G401.6 (cell line): ENCODE measurements at regions not wholly inside any gene's neighbourhood (a gene's known extent, or its start where the extent isn't known, plus 50 kb on each side); places are given as distances from the start of the nearest gene placed in this dataset.
"Not testable (repeated sequence)": the region's sequence is repeated elsewhere in the genome, so short reads cannot be mapped to it uniquely, and the experiment has no call there.

Source experiments
- FAIRE-seq: peaks from 2 replicates; lab custom pipeline; 2012; peaks lifted over from hg19 to GRCh38; lab: Jason Lieb, UNC

GRCh38 chr2:52115750-52116149 lies 1083.8 kb upstream of the NRXN1 start:
- no peak for FAIRE-seq

DNA sequence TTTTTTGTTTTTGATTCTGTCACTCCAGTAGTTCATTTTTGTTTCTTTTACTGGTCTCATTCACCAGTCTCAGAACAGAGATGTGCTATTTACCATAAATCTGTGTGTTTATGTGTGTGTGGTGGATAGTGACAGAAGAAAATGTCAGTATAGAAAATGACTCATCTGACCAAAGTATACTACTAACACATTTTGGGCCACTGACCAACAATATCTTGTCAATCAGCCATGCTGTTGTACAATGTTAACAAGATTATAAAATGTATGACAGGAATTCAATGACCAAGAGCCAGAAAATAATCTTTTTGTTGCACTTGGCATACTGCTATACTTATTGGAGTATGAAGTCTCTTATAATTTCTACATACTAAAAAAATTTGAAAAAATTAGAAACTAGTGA lies 1081.4 kb upstream of the NRXN1 start:
- no peak for FAIRE-seq

DNA sequence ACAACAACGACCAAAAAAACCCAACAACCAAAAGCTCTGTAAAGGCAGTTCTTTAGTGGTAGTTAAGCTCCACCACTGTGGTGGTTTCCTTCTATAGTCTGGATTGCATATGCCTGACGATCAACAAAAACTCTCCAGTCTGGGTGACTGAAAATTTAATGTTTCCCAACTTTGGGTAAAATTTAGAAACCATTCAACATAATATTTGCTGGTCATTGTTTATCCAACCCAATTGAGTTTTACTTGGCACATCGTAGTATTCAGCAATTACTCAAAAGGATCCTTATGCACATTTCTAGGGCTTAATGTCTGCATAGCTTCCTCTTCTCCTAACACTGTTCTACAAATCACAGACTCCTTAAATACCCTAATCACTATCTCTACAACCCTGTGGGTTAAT lies 1080.2 kb upstream of the NRXN1 start:
- no peak for FAIRE-seq

DNA sequence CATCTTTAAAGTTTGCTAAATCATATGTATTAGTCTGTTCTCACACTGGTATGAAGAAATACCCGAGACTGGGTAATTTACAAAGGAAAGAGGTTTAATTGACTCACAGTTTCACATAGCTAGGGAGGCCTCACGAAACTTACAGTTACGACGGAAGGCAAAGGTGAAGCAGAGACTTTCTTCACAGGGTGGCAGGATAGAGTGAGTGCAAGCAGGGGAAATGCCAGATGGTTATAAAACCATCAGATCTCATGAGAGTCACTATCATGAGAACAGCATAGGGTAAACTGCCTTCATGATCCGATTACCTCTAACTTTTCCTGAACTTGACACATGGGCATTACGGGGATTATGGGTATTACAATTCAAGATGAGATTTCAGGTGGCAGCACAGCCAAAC lies 1075.2 kb upstream of the NRXN1 start:
- FAIRE-seq, result no peak

DNA sequence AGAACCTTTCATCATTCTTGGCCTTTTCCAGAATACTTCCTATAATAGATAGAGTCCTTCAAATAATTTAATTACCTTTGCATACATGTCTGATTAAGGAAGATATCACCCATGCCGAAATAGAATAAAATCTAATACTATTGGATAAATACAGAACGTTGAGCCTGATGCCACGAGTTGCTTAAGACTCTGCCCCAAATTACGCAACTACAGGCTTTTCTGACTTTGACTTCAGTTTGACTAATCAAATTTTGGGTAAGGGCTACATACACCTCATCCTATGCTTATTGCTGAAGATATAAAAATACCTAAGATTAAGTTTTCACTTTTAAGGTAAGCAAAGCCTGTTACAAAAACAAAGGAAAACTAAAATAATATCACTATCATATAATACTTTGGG lies 1065.1 kb upstream of the NRXN1 start:
- no peak for FAIRE-seq

DNA sequence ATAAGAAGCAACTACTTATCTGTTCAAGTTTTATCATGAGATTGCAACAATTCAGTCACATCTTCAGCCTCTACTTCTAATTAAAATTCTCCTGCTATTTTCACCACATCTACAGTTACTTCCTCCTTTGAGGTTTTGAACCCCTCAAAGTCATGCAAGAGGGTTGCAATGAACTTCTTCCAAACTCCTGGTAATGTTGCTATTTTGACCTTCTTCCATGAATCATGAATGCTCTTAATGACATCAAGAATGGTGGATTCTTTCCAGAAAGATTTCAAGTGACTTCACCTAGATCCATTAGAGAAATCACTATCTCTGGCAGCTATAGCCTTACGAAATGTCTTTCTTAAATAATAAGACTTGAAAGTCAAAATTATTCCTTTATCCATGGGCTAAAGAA lies 1052.8 kb upstream of the NRXN1 start:
- no peak for FAIRE-seq

DNA sequence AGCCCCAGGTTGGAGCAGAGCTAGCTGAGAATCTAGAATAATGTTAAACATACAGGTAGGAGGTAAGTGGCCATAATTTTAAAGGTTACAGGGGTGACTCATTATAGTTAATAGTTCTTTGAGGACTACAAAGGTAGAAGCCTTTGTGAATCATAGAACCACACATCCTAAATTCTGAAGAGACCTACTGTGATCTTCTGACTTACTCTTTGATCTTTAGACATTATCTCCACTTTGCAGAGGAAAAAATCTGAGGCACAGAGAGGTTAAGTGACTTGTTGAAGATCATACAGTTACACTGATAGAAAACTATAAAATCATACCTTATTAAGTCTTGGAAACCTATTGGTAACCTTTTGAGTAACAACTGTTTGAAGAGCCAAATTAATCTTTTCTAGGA lies 1051.3 kb upstream of the NRXN1 start:
- FAIRE-seq, result no peak

DNA sequence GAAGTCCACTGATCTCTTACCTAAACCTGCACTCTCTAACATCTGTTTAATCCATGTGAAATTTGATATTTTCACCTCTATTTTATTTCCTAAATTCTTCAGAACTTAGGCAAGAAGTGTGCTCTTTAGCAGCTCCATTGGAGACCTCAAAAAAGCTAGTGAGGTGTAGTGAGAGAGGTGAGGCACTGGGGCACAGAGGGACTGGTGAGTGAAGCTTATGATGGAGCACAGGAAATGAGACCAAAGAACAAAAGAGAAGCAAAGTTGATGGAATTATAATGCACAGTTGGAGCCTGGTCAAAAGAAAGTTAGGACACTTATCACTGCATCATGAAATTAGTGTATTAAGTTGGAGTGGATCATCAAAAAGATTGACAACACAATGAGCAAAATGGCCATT lies 1050.7 kb upstream of the NRXN1 start:
- FAIRE-seq, result no peak

GRCh38 chr2:52079602-52080001 lies 1047.7 kb upstream of the NRXN1 start:
- FAIRE-seq, result no peak

GRCh38 chr2:52077159-52077558 lies 1045.2 kb upstream of the NRXN1 start:
- FAIRE-seq, result no peak

GRCh38 chr2:52074130-52074719 lies 1042.3 kb upstream of the NRXN1 start:
- no peak for FAIRE-seq

GRCh38 chr2:52072949-52073348 lies 1041.0 kb upstream of the NRXN1 start:
- FAIRE-seq, result no peak

DNA sequence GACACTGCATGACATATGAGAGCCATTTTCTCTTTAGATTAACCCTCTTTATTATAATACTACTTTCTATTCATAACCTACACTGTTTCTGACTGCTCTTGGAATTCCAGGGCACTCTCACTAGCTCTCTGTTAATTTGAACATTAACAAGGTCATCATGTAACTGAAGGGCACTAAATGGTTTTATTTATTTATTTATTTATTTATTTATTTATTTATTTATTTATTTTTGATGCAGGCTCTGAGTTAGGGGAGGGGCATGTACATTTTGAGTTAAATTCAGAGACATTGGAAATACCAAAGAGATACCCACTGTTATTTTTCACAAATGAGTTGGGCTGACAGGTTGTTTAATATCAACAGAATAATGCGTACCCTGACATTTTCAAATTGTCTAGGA lies 1038.7 kb upstream of the NRXN1 start:
- no peak for FAIRE-seq

DNA sequence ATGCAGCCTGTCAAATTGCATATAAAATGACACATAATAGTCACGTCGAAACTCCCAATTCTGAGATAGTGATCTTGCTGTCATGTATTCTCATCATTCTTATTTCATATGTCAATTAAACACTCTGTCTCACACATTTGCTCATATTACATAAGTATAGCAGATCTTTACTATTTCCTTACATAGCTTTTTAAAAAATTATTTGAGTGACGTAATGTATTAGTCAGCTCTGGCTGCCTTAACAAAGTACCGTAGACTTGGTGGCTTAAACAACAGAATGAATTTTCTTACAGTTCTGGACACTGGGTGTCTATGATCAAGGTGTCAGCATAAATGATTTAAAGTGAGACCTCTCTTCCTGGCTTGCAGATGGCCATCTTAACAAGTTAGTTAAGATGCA lies 1032.3 kb upstream of the NRXN1 start:
- no peak for FAIRE-seq

GRCh38 chr2:52054824-52055223 lies 1022.9 kb upstream of the NRXN1 start:
- no peak for FAIRE-seq

DNA sequence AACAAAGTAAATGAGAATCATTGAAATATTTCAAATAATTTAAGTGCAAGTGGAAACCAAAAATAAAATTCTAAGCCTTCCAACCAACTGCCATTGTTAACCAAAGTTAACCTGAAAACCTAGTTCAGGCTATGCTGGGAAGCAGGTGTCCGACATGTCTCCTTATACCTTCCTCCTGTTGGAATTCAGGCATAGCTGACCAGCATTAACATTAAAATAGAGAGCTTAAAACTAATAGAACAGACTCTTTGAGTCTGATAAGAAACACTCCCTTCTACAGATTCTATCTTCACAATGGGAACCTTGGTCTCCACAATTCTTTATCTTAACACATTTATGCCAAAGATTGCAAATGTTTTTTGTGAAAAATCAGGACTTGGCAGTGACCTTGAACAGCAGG lies 1004.9 kb upstream of the NRXN1 start:
- no peak for FAIRE-seq

GRCh38 chr2:52036024-52036423 lies 1004.1 kb upstream of the NRXN1 start:
- no peak for FAIRE-seq

DNA sequence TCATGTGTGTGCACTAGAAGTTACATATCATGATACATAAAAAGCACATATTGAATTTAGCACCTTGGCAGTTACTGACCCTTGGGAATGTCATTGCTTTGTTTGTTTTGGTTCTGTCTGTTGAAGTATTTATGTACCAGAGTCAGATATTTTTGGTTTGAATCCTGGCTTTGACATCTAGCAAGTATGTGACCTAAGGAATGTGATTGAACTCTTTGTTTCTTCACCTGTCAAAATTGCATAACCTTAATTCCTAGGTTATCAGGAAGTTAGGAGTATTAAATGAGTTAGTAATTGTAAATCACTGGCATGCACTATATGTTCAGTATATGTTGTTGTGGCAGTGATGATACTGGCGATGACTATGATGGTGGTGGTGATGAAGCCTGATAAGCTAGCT lies 1003.5 kb upstream of the NRXN1 start:
- no peak for FAIRE-seq

DNA sequence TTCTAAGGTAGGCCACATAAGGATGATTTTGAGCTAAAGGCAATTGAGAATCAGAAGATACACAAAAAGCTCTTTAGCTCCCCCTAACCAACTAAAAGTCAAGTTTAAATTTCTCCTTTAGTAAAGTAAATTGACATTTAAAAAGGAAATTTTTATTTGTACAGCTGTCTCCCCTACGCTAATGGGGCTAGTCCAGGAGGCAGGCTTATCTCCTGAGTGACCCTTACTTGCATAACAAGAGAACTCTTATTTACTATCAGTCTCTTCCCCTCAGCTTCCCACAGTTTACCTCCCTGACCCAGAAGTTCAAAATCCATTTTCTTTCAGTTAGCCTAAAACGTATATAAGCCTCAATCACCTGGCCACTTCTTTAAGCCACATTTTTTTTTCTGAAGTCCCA lies 1002.8 kb upstream of the NRXN1 start:
- FAIRE-seq, result no peak

GRCh38 chr2:52022006-52022405 lies 990.1 kb upstream of the NRXN1 start:
- no peak for FAIRE-seq

DNA sequence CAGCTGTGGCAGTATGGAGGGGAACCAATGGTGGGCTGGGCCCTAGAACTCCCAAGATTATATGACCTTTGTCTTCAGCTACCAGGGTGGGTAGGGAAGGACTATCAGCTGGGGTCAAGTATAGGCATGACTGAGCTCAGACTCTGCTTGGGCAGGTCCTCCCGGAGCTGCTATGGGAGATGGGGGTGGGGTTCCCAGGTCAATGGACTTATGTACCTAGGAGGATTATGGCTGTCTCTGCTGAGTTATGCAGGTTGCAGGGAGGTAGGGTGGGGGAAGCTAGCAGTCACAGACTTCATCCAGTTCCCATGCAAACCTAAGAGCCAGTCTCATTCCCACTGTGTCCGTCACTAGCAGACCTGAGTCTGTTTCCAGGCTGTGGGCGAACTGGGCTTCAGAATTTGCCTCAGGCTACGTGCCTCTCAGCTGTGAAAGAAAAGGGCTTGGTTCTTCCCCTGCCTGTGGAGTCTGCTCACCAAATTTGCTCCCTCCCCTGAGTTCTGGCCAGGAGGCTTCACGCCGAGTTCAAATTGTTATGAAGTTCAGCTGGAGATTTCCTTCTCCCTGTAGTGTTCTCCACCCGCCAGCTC lies 985.8 kb upstream of the NRXN1 start:
- no peak for FAIRE-seq

GRCh38 chr2:52006821-52007366 lies 975.0 kb upstream of the NRXN1 start:
- FAIRE-seq, result not testable (repeated sequence)

DNA sequence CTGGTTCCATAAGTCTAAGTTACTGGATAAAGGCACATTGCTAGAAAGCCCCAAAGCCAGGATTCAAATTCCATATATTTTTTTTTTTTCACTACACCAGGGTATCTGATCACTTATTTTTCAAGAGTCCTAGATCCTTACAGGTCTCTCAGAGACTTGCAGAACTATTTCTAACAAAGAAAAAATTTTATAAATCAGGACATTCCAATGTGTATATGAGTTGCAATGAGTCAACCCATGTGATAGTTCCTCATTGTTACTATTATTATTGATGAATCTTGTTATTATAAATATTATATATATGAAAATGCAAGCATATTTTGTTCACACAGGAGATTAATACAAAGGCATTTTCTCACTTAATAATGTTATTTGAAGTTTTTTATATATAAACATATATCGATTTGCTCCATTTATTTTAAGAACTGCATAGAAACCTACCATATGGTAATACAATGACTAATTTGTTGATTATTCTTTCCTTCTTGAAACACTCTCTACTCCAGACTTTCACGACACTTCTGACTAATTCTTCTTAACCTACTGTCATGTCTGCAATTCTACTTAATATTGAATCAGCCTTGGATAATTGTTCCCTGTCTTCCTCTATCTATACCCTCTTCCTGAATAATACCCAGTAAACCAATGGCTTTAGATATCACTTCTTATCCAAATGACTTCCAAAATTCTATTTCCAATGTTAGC lies 968.4 kb upstream of the NRXN1 start:
- FAIRE-seq, result no peak

- no peak for FAIRE-seq
These were observed 967.0 kb upstream of the NRXN1 start for GRCh38 chr2:51998890-51999289.
